GDM1 (cell line): ENCODE measurements at regions not wholly inside any gene's neighbourhood (a gene's known extent, or its start where the extent isn't known, plus 50 kb on each side); places are given as distances from the start of the nearest gene placed in this dataset.
"Not testable (repeated sequence)": the region's sequence is repeated elsewhere in the genome, so short reads cannot be mapped to it uniquely, and the experiment has no call there.

Source experiments
- DNase-seq: peaks from one replicate; lab custom pipeline; 2025; lab: John Stamatoyannopoulos, UW

DNA sequence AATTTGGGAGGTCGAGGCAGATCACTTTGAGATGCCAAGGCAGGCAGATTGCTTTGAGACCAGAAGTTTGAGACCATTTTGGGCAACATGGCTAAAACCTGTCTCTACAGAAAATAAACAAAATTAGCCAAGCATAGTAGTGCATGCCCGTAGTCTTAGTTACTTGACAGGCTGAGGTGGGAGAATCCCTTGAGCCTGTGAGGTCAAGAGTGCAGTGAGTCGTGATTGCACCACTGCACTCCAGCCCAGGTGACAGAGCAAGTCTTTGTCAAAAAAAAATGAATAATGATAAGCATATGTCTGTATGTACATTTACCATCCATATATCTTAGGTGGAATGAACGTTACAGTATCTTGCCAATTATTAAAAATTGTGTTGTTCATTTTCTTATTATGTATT, 2447.7 kb downstream of the PCDH9 start:
- no peak for DNase-seq

DNA sequence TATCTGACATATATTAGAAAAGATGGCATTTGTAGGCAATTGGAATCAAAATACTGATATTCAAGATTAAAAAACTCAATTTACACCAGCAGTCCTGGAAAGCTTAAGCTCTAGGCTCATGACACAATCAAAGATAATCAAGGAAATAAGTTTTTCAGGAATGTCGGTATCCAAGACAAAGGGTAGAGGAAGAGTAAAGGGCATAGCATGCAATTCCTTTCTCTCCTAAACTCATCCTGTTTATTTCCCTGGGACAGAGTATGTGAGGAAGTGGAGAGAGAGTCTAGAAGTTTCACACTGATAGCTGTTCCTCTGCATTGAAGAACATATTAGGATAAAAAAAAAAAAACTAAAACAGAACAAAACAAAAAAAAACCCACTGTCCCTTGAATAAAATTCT, 2452.1 kb downstream of the PCDH9 start:
- DNase-seq: no peak

DNA sequence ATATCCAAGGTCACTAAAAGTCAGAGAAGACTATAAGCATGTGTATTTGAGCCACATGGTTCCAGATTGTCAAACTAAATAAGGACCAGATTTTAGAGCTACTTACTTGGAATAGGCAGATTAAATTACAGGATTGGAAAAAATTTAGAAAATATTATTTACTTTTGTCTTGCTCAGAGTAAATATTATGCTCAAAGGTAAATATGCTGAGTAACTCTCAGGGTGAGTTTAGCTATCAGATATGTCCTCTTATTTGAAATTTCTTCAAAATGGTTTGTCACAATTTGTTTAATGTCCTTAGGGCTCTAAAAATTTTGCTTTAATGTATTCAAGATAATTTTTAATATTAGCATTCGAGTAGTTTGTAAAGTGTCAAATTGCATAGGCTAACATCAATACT, 2455.2 kb downstream of the PCDH9 start:
- no peak for DNase-seq

DNA sequence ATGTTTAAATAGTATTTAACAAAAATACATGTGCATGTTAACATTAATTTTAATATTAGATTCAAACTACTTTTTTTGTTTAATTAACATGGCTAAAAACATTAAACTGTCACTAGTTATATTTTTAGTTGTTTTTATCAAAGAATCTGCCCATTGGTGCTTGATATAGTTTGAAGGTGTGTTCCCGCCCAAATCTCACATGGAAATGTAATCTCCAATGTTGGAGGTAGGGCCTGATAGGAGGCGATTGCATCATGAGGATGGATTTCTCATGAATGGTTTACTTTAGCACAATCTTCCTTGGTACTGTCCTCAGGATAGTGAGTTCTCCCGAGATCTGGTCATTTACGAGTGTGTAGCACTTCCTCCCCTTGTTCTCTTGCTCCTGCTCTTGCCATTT, 2459.4 kb downstream of the PCDH9 start:
- DNase-seq: no peak

DNA sequence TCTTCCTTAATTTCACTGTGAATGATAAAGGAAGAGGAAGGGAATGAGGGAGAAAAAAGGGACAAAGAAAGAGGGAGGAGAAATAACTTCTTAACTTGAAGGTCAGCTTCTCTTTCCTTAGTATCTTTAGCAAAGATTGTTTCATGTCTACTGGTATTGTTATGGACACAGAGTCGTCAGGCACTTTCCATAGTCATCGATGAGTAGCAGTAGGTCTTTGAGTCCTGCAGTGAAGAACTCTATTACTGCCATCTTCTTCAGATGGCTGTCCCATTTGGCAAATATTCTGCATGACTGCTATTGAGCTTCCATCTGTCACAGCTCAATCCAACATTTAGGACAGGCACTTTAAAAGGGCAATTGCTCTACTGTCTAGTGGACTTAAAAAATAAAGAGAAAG, 2463.1 kb downstream of the PCDH9 start:
- DNase-seq: no peak

DNA sequence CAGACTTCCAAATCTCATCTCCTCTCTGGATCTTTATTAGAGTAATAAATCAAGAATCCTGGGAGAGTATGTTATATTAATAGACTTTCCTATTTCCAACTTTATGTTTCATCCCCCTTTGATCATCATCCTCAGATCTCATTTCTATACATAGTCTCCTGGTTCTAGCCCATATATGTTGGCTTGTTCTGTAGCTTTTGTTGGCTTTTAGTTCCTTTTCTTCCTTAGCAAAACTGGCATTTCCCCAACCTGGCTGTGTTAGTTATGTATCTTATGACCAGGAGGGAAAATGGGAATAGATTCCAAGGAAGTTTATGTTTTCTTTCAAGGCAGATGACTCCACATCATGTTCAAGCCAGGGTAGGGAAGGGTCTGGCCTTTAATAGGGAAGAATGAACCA, 2464.5 kb downstream of the PCDH9 start:
- no peak for DNase-seq

DNA sequence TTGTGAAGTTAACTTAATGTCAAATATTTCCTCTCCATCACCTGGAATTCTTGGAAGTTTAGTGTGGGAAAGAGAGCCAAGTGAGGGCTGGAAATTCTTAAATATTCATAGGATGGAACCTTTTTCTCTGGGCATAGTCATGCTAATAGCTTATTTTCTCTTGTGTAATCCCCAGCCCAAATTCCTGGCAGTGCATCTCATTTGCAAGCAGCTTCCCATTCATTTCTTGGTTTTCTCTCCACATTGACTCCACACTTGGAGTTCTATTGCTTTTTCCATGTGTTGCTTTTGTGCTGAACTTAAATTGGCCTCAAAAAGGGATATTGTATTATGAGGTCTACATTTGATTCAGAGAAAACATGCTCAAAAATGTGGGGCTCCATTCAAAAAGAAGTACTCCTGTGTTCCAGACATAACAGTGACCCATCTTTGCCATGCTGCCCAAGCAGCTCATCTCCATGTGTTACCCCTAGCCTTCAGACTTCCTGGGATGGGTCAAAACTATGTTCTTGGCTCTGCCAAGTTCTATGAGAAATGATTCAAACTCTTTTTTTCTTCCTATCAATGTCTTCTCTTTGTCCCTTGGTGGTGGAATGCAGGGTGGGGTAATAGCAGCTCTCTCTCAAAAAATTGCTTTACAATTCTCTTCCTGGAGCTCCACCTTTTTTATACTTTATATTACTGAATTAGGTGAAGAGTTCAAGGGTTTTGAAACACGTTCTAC, 2471.5 kb downstream of the PCDH9 start:
- no peak for DNase-seq

DNA sequence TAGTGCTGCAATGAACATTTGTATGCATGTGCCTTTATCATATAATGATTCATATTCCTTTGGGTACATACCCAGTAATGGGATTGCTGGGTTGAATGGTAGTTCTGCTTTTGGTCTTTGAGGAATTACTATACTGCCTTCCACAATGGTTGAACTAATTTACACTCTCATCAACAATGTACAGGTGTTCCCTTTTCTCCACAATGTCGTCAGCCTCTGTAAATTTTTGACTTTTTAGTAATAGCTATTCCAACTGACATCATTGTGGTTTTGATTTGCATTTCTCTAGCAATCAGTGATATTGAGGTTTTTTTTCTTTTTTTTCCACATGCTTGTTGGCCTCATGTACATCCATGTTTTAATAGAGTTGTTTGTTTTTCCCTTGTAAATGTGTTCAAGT, 2473.5 kb downstream of the PCDH9 start:
- no peak for DNase-seq

DNA sequence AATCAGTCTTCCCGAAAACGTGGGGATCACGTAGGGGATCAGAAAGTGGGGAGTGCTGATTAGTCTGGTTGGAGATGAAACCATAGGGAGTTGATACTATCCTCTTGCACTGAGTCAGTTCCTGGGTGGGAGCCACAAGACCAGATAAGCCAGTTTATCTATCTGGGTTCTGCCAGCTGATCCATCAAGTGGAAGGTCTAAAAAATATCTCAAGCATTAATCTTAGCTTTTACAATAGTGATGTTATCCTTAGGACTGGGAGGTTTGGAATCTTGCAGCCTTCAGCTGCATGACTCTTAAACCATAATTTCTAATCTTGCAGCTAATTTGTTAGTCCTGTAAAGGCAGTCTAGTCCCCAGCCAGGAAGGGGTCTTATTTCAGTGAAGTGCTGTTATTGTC, 2474.2 kb downstream of the PCDH9 start:
- no peak for DNase-seq

DNA sequence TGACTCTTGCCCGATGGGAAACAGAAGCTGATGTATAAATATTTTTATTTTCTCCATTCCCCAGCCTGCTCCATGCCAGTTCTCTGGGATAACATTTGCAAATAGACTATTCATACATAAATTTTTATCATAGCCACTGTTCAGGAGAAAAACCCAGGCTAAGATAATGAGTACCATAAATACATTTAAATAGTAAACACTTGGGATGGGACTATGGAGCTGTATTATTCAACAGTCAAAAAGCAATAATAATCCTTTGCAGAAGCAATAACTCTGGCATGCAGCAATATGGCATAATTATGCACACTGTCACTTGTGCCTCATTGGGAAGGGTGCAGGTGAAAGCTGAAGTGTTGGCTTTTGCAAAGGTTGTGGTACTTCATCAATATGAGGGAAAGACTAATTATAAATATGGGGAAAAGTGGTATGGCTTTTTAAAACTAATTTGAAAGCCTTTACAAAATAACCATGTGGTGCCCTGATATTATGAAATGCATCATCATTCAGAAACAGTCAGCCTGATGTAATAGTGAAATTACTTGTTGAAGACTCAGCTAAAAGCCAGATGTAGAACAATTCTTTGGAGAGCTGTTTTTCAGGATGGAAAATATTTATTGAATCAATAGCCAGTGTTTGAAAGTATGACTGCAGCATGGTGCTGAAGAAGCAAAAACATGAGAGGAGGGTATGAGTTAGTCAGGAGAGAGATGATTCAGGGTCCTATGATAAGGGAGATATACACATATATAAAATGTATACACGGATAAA, 2476.7 kb downstream of the PCDH9 start:
- no peak for DNase-seq

DNA sequence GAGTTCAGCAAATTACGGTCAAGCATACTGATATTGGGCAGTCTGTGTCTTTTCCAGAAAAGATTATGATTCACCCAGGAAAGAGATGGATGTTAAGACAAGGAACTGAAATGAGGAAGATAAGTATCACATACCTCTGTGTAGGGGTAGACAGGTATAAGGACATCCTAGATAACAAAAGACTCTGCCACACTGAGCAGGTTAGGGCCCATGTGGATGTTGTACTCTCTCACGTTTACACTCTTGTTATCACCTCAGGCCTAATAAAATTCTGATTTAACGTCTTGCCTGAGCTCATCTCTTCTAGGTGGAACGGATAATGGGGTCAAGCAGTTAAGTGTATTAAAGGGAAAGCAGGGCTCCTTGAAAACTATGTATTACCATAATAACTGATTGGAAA, 2480.8 kb downstream of the PCDH9 start:
- no peak for DNase-seq

DNA sequence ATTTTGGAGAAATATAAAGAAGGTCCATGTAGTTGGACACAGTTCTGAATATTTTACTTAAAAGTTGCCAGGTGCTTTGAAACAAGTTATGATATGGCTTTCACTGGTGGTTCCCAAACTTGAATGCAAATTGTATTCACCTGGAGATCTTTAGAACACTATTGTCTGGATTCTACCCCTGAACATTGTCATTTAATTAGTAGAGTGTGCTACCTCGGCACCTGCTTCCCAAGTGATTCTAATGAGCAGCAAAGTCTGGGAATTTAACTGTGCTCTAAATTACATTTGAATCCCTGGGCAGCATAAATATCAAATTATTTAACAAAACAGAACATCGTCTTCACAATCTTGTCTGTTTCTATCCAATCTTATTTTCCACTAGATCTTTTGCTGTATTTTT, 2483.3 kb downstream of the PCDH9 start:
- DNase-seq: no peak

DNA sequence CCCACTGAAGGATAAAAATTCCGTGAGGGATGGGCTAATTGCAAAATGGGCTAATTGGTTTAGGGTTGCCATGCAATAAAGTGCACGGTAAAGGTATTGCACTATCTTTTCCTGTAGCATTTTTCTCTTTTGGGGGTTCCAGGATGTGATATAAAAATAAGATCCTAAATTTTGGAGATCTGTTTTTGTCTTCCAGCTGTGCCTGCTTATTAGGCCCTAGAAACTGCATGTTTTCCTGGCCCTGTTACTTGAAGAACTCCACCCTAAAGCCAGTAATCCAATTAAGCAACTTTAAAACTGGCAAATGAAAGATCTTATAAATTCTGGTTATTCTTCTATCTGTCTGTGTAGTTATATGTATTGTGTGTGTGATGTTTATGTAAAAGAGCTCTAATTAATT, 2489.6 kb downstream of the PCDH9 start:
- DNase-seq: no peak

DNA sequence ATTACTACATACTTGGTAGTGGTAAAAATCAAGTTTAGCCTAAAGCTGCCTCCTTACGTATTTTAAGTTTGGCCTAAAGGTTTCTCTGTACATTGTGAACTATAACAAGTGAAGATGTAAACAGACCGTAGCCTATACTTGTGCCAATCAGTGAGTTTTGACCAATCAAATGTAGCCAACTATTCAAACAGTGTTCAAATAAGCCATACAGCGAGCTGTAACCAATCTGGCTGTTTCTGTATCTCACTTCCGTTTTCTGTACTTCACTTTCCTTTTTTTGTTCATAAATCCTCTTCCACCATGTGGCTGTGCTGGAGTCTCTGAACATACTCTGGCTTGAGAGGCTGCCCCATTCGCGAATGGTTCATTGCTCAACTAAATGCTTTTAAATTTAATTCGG, 2504.6 kb downstream of the PCDH9 start:
- no peak for DNase-seq

DNA sequence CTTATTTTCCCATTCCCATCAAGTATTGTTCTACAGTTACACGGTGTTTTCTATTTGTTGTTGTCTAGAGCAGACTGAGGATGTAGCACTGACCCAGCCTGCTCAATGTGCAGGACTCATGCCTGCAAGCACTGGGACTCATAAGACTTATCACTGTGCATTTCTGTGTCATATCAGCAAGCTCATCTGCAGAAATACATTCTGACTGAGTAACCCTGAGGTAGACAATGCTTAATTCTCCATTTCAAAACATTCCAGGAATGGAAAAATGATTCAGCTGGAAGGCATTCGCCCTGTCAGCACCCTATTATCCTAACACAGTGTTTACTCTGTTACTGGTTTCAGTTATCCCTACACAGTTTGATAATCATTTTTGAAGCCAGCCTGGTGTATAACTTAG, 2506.4 kb downstream of the PCDH9 start:
- DNase-seq: no peak

DNA sequence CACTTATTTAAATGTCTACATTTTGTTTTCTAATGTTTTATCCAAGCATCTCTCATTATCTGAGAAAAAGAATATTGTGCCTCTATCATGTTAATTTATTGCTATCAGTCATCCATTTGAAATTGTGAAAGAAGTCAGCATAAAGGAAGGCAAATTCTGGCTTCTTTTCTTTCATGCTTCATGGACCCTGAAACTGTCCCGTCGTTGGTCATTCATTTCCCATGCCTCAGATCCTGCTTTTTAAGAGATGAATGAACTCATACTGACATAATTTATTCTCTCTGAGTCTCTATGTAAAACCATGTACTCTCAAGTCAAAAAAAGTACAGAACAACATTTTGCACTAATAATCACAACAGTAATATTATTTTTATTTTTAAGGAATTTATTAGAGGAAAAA, 2512.0 kb downstream of the PCDH9 start:
- DNase-seq: no peak

DNA sequence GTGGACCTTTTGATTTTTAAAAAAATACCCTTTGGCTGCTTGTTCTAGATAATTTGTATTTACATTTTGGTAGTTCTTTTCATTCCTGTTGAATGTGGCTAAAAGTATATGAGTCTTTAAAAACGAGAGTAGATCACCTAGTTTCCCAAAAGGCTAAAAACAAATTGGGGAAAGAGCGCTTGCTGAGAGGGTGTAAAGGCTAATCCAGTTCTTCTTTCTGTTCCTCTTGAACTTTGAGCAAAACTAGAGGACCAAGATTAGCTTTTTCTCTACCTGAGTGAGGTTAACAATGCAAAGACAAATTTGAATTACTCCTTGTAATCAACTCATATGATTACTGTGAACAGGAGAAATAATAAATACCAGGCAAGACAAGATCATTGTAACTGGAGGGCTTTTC, 2513.2 kb downstream of the PCDH9 start:
- DNase-seq: no peak

DNA sequence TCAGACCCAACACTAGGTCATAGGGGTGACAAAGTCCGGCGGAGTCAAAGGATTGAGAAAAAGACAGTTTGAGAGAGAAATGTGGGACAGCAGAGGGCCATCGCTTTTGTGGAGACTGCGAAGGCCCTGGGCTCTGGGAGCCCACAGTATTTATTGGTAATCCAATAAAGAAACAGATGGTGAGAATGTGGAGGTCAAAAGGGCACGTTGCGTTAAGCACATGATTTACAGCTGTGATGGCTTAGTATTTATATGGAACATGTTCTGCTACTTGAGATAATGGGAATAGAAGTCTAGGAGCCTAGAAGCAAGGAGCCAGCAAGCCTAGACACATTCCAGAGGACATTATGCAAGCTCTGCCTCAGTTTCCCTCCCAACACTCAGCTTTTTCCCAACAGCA, 2521.1 kb downstream of the PCDH9 start:
- no peak for DNase-seq

DNA sequence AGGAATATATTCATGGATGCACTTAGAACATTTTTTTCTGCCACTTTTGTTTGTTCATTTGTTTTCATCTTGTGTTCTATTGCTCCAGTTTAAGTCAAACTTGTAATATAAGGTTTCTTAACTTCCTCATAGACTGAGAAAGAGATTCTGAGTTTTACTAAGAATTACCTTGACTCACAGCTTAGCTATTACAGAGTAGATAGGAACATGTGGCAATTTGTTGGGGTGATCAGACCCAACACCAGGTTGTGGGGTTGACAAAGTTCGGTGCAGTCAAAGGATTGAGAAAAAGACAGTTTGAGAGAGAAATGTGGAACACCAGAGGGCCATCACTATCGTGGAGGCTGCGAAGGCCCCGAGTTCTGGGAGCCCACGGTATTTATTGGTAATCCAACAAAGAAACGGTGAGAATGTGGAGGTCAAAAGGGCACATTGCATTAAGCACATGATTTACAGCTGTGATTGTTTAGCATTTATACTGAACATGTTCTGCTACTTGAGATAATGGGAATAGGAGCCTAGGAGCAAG, 2526.0 kb downstream of the PCDH9 start:
- DNase-seq: no peak

DNA sequence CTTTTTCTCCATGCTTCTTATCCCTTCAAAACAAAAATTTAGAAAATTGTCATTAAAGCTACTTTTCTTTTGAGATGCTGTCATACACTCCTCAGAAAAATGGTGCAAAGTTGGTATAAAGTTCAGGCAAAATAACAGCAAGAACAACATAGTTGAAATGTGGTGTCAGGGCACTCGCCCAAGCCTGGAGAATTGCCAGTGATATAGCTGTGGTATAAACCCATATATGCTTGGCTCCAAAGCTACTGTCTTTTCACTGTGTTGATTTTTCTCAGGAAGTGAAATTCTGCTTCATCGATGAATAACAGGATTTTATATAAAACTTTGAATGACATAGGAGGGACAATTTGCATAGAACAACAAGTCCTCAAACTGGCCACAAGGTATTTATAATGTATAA, 2532.9 kb downstream of the PCDH9 start:
- DNase-seq: no peak

DNA sequence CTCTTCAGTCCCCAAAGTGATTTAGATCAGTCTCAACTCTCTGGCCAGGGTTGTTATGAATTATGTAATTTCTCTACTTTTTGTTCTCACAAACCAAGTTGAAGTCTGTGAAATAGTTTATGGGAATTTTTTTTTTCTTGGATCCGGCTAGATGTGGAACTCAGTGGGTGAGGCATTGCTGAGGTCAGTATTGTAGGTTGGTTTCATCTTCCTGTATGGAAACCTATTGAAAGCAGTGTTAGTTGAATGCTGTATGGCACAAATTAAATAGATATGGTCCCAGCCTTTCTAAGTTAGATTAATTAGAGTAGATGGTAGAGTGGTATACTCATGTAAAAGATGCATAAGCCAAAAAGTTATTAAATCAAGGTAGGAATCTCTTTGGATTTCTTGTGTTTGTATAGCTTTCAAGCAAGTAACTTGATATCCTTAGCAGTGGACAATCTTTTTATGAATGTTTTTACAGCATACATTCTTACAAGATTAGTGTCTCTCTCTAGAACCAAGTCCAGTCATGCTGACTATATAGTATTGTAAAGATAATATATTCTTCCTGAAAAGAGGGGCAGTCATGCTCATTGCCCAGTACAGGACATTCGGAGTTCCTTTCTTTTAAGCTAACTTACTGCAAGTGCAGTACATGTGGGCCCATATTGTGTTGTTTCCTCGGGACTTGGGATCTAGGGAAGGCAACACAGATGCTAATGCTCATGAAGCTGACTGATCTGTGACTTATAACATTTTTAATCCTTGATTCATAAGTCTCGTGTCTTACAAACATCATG, 2541.1 kb downstream of the PCDH9 start:
- DNase-seq: no peak

DNA sequence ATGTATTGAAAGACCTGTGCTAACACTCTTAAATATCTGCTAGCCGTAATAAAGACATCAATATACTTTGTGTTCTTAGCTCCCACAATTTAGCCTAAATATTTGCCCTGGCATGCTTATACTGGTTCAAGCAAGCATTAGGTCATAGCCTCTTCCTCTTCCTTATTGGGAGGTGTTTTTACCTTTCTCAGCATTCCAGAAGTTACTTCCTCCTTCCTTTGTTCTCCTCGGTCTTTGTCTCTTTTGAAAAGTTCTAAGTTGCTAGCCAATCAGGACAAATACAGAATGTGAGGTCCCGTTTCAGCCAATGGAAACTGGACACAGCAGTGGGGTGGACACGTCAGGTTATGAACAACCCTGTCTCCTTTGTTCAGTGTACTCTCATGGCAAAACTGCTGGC, 2543.6 kb downstream of the PCDH9 start:
- not testable (repeated sequence) for DNase-seq
